ENCODE measurements at regions not wholly inside any gene's neighbourhood (a gene's known extent, or its start where the extent isn't known, plus 50 kb on each side); places are given as distances from the start of the nearest gene placed in this dataset.

DNA sequence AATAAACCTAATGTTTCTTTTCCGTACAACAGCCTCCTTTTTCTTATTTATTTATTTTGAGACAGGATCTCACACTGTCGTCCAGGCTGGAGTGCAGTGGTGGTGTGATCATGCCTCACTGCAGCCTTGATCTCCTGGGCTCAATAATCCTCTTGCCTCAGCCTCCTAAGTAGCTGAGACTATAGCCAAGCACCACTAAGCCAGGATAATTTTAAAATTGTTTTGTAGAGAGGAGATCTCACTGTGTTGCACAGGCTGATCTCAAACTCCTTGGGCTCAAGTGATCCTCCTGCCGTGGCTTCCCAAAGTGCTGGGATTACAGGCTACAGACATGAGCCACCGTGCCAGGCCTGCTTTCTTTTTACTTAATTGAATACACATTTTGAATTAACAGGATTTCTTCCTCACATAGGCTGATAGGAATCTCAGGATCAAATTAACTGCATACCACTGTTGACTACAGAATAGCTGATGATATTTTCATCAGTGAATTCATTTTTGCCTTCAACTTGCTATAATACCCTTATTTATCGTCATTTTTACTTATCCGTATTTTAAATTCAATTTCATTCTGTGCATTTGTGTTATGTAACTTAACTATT is 2010.5 kb downstream of the NCAM2 start:
- TF ChIP-seq POLR2AphosphoS5 (IDR thresholded peaks at IDR 0.05; ENCODE audit: low read depth, low read length) (no peak), FOXP2 (optimal IDR thresholded peaks at IDR 0.05; ENCODE audit: borderline replicate concordance, extremely low read depth, extremely low read length, insufficient read depth) (no peak), REST (IDR thresholded peaks at IDR 0.05; ENCODE audit: insufficient read depth in 1 of 2, low read depth in 2 of 2, low read length in 2 of 2) (no peak), TAF1 (IDR thresholded peaks at IDR 0.05; ENCODE audit: borderline replicate concordance, insufficient read depth, low read length) (no peak)
